Keratinocyte (primary cell): ENCODE measurements at regions not wholly inside any gene's neighbourhood (a gene's known extent, or its start where the extent isn't known, plus 50 kb on each side); places are given as distances from the start of the nearest gene placed in this dataset.

Source experiments
- CTCF ChIP-seq, 3 experiments: IDR thresholded peaks in 1 of 3; conservative IDR thresholded peaks in 1 of 3; optimal IDR thresholded peaks in 1 of 3; 2 replicates in 2 of 3; 3 replicates in 1 of 3; pipeline versions ENCODE3 to v1.5.1; 2011; ENCODE audit warnings: low read length in 3 of 3, mild to moderate bottlenecking in 3 of 3, moderate library complexity in 2 of 3, control low read depth in 1 of 3, inconsistent platforms in 1 of 3; ENCODE audit not compliant: insufficient read depth in 2 of 3; ENCODE audit errors: extremely low read depth in 1 of 3
- EZH2 ChIP-seq: IDR thresholded peaks from one replicate; pipeline ENCODE4 v1.6.1; 2012; ENCODE audit warnings: inconsistent platforms, mild to moderate bottlenecking, low read length, moderate library complexity

- no peak for TF ChIP-seq CTCF (optimal IDR thresholded peaks at IDR 0.05 in 1 of 3, IDR thresholded peaks at IDR 0.05 in 1 of 3, conservative IDR thresholded peaks at IDR 0.05 in 1 of 3; ENCODE audit: extremely low read depth in 1 of 3, insufficient read depth in 2 of 3, low read length in 3 of 3)
- no peak for TF ChIP-seq EZH2
These were observed 300.5 kb upstream of the IGF1R start for GRCh38 chr15:98347866-98348265.
